ENCODE measurements at regions not wholly inside any gene's neighbourhood (a gene's known extent, or its start where the extent isn't known, plus 50 kb on each side); places are given as distances from the start of the nearest gene placed in this dataset.

- TF ChIP-seq CTCF (conservative IDR thresholded peaks at IDR 0.05; ENCODE audit: low read length), result no peak
- TF ChIP-seq EZH2phosphoT487 (IDR thresholded peaks at IDR 0.05; ENCODE audit: borderline replicate concordance), result no peak
Measured at GRCh38 chr18:25929787-25930186, 160.6 kb downstream of the SS18 start.

All from Loucy (cell line).